Activated T-cell treated with anti-CD3 and anti-CD28 coated beads, Interleukin-2, amount 50 U/mL, for 72 hours (primary cell): ENCODE measurements at regions not wholly inside any gene's neighbourhood (a gene's known extent, or its start where the extent isn't known, plus 50 kb on each side); places are given as distances from the start of the nearest gene placed in this dataset.

ENCODE experiments used
- ATAC-seq, 2 donors: fragments of 150-1000 bp; cut with Tn5 transposase; replicated peaks in 1 of 2; 2 replicates each; pipeline ENCODE4 v1.10.0; 2021; ENCODE audit warnings: moderate library complexity in 2 of 2, mild to moderate bottlenecking in 1 of 2
- DNase-seq, 2 donors: peaks; one replicate each; pipeline ENCODE4 v3.0.0; 2021 to 2022; ENCODE audit warnings: mixed read lengths in 1 of 2
- H3K27ac Mint-ChIP-seq: one replicate; pipeline ENCODE4 v1.8.0; 2022; ENCODE audit warnings: mild to moderate bottlenecking, moderate library complexity, mixed read lengths
- H3K27me3 Mint-ChIP-seq: one replicate; pipeline ENCODE4 v1.8.0; 2022; ENCODE audit warnings: low read depth, mixed read lengths
- H3K36me3 Mint-ChIP-seq, 2 donors: one replicate each; pipeline ENCODE4 v1.8.0; 2022; ENCODE audit warnings: mixed read lengths in 2 of 2, mild to moderate bottlenecking in 1 of 2; ENCODE audit not compliant: insufficient read depth in 2 of 2
- H3K4me1 Mint-ChIP-seq: one replicate; pipeline ENCODE4 v1.8.0; 2022; ENCODE audit warnings: low read depth, mixed read lengths
- H3K4me3 Mint-ChIP-seq, 2 donors: one replicate each; pipeline ENCODE4 v1.8.0; 2022; ENCODE audit warnings: mild to moderate bottlenecking in 2 of 2, mixed read lengths in 2 of 2, moderate library complexity in 2 of 2
- H3K9me3 Mint-ChIP-seq, 2 donors: one replicate each; pipeline ENCODE4 v1.8.0; 2022; ENCODE audit warnings: mixed read lengths in 2 of 2

GRCh38 chr9:115198001-115198400, 80.0 kb upstream of the TNC start:
- DNase-seq (no peak), ATAC-seq (no peak)
- Mint-ChIP-seq H3K27ac (no peak overlapping the region), H3K9me3 (peaks cover 0 to 7% of the 10 kb centered on the region in 2 donors), H3K4me1 (no peaks in the 10 kb centered on the region), H3K4me3 (no peak overlapping the region), H3K36me3 (no peaks in the 10 kb centered on the region), H3K27me3 (peaks cover 79% of the 10 kb centered on the region)

- Mint-ChIP-seq H3K4me1 (peaks cover 13% of the 10 kb centered on the region), H3K4me3 (no peak overlapping the region), H3K36me3 (no peaks in the 10 kb centered on the region), H3K27ac (no peak overlapping the region), H3K27me3 (peaks cover 66% of the 10 kb centered on the region), H3K9me3 (peaks cover 0 to 7% of the 10 kb centered on the region in 2 donors)
- DNase-seq (no peak), ATAC-seq (no peak)
Measured at GRCh38 chr9:115200711-115201505, 83.0 kb upstream of the TNC start.

GRCh38 chr9:115202181-115202580, 84.2 kb upstream of the TNC start:
- no peak for DNase-seq

DNA sequence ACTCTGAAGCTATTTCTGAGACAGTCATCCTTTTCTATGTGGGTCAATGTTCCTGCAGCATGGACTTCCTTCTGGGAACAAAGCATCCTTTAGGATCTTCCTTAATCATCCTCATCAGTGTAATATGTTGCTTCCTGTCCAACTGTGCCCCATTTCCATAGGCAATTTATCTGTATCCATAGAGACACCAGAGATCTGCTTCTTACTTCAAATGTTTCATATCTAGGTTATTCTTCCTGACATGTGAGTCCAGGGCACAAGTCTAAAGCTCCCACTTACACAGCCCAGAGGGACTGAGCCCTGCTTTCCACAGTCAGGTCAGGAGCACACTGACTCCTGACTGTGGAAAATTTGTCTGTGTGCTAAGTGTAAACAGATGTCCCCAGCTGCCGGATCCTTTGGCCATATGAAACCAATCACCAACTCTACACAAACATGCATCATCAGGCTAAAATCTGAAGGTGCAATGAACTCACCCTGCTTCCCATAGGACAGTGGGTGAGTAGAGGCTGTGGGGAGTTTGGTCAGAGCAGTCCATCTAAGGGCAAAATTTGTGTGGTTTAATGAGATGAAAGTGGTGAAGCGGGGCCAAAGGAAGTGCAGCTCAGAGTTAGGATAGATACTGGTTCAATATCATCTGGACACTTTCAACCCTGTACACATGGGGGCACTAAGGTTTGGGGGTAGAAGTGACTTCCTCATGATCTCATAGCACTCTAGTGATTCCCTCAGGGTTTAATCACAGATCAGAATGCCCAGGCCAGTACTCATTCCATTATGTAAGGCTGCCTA, 85.2 kb upstream of the TNC start:
- H3K27ac Mint-ChIP-seq: no peak overlapping the region
- peaks cover 0 to 7% of the 10 kb centered on the region in 2 donors for H3K9me3 Mint-ChIP-seq
- DNase-seq (no peak), ATAC-seq (no peak)
- H3K4me3 Mint-ChIP-seq: no peak overlapping the region
- H3K27me3 Mint-ChIP-seq: peaks cover 57% of the 10 kb centered on the region
- H3K36me3 Mint-ChIP-seq: no peaks in the 10 kb centered on the region
- peaks cover 36% of the 10 kb centered on the region for H3K4me1 Mint-ChIP-seq

More at GRCh38 chr9:115202181-115202580, 84.2 kb upstream of the TNC start:
- H3K9me3 Mint-ChIP-seq: peaks cover 0 to 7% of the 10 kb centered on the region in 2 donors
- no peak overlapping the region for H3K4me3 Mint-ChIP-seq
- peaks cover 60% of the 10 kb centered on the region for H3K27me3 Mint-ChIP-seq
- H3K4me1 Mint-ChIP-seq: peaks cover 26% of the 10 kb centered on the region
- ATAC-seq: no peak
- H3K36me3 Mint-ChIP-seq: no peaks in the 10 kb centered on the region
- H3K27ac Mint-ChIP-seq: no peak overlapping the region

GRCh38 chr9:115204904-115205453, 87.0 kb upstream of the TNC start:
- peak; percentile 3 to 9 for DNase-seq
- peaks cover 0 to 7% of the 10 kb centered on the region in 2 donors for H3K9me3 Mint-ChIP-seq
- peak; percentile 79 for ATAC-seq
- peaks cover 50% of the 10 kb centered on the region for H3K27me3 Mint-ChIP-seq
- H3K36me3 Mint-ChIP-seq: no peaks in the 10 kb centered on the region
- H3K27ac Mint-ChIP-seq: peak overlapping the region; percentile 62
- peaks cover 53% of the 10 kb centered on the region for H3K4me1 Mint-ChIP-seq
- H3K4me3 Mint-ChIP-seq: peak overlapping the region; percentile 31 to 43

DNA sequence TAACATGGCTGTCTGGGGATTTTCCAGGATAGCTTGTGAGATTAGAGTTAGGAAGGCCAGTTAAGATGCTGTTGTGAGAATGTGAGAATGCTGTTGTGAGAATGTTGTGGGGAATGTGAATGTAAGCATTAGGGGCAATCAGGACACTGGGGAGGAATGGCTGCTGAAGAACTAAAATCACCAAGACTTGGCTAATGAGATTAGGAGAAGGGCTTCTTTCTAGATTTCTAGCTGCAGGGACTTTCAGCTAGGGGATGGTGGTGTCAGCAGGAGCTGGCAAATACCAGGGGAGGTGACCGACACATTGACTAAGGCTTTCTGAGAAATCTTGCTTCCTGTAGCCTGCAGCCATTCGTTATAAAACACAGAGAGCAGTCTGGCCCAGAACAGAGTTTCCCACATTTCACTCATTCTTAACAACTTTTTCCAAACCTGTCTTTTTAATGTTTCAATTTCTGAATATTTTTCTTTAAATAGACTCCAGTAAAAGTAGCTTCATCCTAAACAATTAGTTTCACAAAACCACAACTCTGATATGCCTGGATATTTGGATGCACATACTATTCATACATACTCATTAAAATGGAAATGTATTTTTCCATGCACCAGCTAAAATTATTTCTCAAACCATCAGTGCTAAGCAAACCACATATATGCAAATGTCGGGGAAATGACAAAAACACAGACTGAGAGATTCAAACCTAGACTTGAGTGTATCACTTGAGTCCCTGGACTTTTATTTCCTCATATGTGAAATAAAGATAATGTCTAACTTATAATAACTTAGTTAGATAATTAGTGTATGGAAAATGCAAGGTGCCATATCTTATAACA, 89.3 kb upstream of the TNC start:
- peaks cover 59% of the 10 kb centered on the region for H3K4me1 Mint-ChIP-seq
- peak overlapping the region; percentile 0 for H3K27ac Mint-ChIP-seq
- H3K9me3 Mint-ChIP-seq: no peaks in the 10 kb centered on the region
- ATAC-seq: peak; percentile 21 to 39
- peak overlapping the region; percentile 33 to 54 for H3K4me3 Mint-ChIP-seq
- H3K36me3 Mint-ChIP-seq: no peaks in the 10 kb centered on the region
- peaks cover 43% of the 10 kb centered on the region for H3K27me3 Mint-ChIP-seq
- peak; percentile 29 to 34 for DNase-seq

DNA sequence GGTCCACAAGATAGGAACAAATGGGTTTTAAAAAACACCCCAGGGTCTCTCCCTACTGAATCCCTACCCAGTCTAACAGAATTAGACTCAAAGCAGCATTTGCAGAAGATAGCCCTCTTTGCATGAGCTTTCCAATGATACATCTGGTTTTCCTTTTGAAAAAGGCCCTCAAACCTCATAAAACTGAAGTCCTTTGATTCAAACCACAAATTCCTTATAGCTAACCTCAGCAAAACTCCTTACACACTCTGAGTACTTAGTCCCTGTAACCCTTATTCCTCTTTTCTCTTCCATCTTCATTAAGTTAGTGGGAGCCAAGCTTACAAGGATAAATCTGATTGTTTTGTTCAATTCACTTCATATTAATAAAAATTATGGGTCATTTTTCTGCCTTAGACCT, 90.5 kb upstream of the TNC start:
- no peak for DNase-seq
- H3K27ac Mint-ChIP-seq: peak overlapping the region; percentile 2
- H3K4me1 Mint-ChIP-seq: peaks cover 59% of the 10 kb centered on the region
- H3K9me3 Mint-ChIP-seq: no peaks in the 10 kb centered on the region
- no peak for ATAC-seq
- no peak overlapping the region for H3K4me3 Mint-ChIP-seq
- H3K36me3 Mint-ChIP-seq: no peaks in the 10 kb centered on the region
- peaks cover 46% of the 10 kb centered on the region for H3K27me3 Mint-ChIP-seq

- Mint-ChIP-seq H3K4me1 (peaks cover 58% of the 10 kb centered on the region), H3K9me3 (no peaks in the 10 kb centered on the region), H3K27me3 (peaks cover 52% of the 10 kb centered on the region), H3K36me3 (no peaks in the 10 kb centered on the region), H3K27ac (peak overlapping the region; percentile 5), H3K4me3 (peak overlapping the region; percentile 33 to 58)
- DNase-seq: peak; percentile 55 to 56
- ATAC-seq: peak; percentile 89 to 92
Measured at GRCh38 chr9:115209601-115210306, 91.8 kb upstream of the TNC start.

DNA sequence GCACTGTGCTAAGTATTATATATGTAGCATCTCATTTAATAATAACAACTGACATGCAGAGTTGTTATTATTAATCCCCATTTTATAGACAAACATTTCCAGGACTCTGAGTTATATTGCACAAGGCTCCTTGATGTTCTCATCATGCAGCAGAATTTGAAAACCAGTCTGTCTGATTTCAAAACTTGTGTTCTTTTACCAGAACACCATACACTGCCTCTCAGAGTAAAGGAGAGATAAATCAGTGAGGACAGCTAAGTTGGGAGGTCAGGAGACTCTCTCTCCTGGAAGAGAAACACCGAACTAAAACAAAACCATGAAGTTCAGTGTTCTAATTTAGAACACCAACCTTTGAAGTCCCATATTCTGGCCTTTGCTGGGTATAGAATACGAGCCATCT, 92.7 kb upstream of the TNC start:
- peaks cover 62% of the 10 kb centered on the region for H3K27me3 Mint-ChIP-seq
- H3K36me3 Mint-ChIP-seq: no peaks in the 10 kb centered on the region
- peaks cover 48% of the 10 kb centered on the region for H3K4me1 Mint-ChIP-seq
- no peak overlapping the region for H3K27ac Mint-ChIP-seq
- DNase-seq (no peak), ATAC-seq (no peak)
- no peak overlapping the region for H3K4me3 Mint-ChIP-seq
- no peaks in the 10 kb centered on the region for H3K9me3 Mint-ChIP-seq

DNA sequence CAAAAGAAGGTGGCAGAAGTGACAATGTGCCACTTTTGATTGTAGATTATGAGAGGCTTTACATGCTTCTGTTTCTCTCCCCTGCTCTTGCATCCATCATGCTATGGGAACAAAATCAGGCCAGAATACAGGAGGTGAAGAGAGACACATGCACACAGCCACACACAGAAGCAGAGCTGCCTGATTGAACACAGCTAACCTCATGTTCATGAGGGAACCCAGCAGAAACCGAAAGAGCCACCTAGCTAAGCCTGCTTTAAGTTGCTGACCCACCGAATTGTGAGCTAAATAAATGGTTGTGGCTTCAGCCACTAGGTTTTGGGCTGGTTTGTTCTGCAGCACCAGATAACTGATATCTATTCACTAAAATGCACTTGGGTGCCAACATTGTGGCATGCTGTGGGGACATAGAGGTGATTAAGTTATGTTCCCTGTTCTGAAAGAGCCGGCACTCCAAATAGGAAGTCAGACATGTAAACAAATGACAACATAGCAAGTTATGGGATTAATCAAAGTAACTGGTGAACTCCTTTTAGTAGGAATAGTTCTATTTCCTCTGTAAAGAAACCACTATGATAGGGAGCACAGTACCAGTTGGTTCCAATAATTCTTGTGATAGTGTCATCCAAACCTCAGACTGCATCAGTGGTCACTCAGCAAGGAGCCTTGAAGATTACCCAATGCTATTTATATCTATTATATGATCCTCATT, 93.6 kb upstream of the TNC start:
- peaks cover 64% of the 10 kb centered on the region for H3K27me3 Mint-ChIP-seq
- peaks cover 40% of the 10 kb centered on the region for H3K4me1 Mint-ChIP-seq
- DNase-seq: no peak
- ATAC-seq: no peak
- H3K27ac Mint-ChIP-seq: no peak overlapping the region
- H3K9me3 Mint-ChIP-seq: no peaks in the 10 kb centered on the region
- no peaks in the 10 kb centered on the region for H3K36me3 Mint-ChIP-seq
- no peak overlapping the region for H3K4me3 Mint-ChIP-seq

- Mint-ChIP-seq H3K27ac (no peak overlapping the region), H3K27me3 (peaks cover 69% of the 10 kb centered on the region), H3K4me3 (no peak overlapping the region), H3K9me3 (no peaks in the 10 kb centered on the region), H3K36me3 (no peaks in the 10 kb centered on the region), H3K4me1 (peaks cover 34% of the 10 kb centered on the region)
- DNase-seq (no peak), ATAC-seq (no peak)
Measured at GRCh38 chr9:115212125-115212605, 94.2 kb upstream of the TNC start.
